BLaER1 treated with 17β-estradiol and CSF1 and Interleukin-3, amounts not matched to agents 10 nM and 100 nM (cell line): ENCODE measurements at regions not wholly inside any gene's neighbourhood (a gene's known extent, or its start where the extent isn't known, plus 50 kb on each side); places are given as distances from the start of the nearest gene placed in this dataset.

ENCODE experiments used
- H3K27ac ChIP-seq, 11 experiments: shearing (Covaris generic); formaldehyde crosslinking; 2 replicates each; pipeline ENCODE4 v1.8.1; 2022
- H3K27me3 ChIP-seq, 11 experiments: shearing (Covaris generic); formaldehyde crosslinking; 2 replicates each; pipeline ENCODE4 v1.8.1; 2022
- H3K36me3 ChIP-seq, 11 experiments: shearing (Covaris generic); formaldehyde crosslinking; 2 replicates each; pipeline ENCODE4 v1.8.1; 2022
- H3K4me1 ChIP-seq, 10 experiments: shearing (Covaris generic); formaldehyde crosslinking; 2 replicates each; pipeline ENCODE4 v1.8.1; 2022
- H3K4me2 ChIP-seq, 11 experiments: shearing (Covaris generic); formaldehyde crosslinking; 2 replicates each; pipeline ENCODE4 v1.8.1; 2022
- H3K4me3 ChIP-seq, 10 experiments: shearing (Covaris generic); formaldehyde crosslinking; 2 replicates each; pipeline ENCODE4 v1.8.1; 2022
- H3K9ac ChIP-seq, 11 experiments: shearing (Covaris generic); formaldehyde crosslinking; 2 replicates each; pipeline ENCODE4 v1.8.1; 2022
- H3K9me3 ChIP-seq, 11 experiments: shearing (Covaris generic); formaldehyde crosslinking; replicated peaks in 1 of 11; 2 replicates each; pipeline ENCODE4 v1.8.1; 2022
- H4K20me1 ChIP-seq, 11 experiments: shearing (Covaris generic); formaldehyde crosslinking; 2 replicates each; pipeline ENCODE4 v1.8.1; 2022
- Cebpa-rat ChIP-seq, 11 experiments: shearing (Covaris generic); IDR thresholded peaks; 2 replicates each; pipeline ENCODE4 v1.8.1; 2022

DNA sequence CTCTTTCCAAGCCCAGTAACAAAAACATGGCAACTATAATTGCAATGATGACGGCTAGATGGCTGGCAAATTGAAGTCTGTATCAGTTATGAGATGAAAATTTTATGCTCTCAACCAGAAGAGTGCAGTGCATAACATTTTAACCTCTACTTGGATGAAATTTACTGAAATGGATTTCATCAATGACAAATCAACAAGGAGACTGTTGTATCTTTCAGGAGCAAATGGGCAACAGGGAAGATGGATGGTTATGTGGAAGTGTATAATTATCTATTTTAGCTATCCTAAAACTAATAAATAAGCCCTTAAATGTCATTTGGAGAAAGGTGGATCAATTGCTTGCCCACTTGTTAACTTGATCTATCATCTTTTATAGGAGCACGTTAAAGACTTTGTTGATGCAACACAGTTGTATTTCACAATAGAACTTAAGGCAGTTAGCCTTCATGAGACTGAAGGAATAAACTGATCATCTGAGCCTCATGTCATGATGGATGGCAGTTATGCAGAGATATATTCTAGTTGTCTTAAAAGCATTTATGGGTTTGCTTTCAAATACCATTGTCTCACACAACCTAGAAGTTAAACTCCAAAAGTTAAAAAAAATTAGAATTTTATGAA is 315.1 kb upstream of the TBC1D5 start:
- Histone ChIP-seq H3K9ac (no peak overlapping the region), H3K4me3 (no peak overlapping the region), H3K27me3 (no peaks in the 10 kb centered on the region), H3K9me3 (peaks cover 34 to 58% (median 51%) of the 10 kb centered on the region in 11 experiments), H3K4me2 (no peak overlapping the region), H4K20me1 (no peaks in the 10 kb centered on the region), H3K27ac (no peak overlapping the region), H3K36me3 (peaks cover 0 to 10% (median 0%) of the 10 kb centered on the region in 11 experiments; a peak in 5 of 22 replicates), H3K4me1 (peaks cover 0 to 6% (median 0%) of the 10 kb centered on the region in 10 experiments; a peak in 1 of 20 replicates)
- TF ChIP-seq Cebpa-rat (IDR thresholded peaks at IDR 0.05): no peak

DNA sequence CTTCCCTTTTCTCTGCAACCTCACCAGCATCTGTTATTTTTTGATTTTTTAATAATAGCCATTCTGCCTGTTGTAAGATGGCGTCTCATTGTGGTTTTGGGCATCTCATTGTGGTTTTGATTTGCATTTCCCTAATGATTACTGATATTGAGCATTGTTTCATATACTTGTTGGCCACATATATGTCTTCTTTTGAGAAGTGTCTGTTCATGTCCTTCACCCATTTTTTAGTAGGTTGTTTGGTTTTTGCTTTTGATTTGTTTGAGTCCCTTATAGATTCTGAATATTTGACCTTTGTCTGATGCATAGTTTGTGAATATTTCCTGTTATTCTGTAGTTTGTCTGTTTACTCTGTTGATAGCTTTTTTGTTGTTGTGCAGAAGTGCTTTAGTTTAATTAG is 312.2 kb upstream of the TBC1D5 start:
- Histone ChIP-seq H3K27me3 (no peaks in the 10 kb centered on the region), H3K4me3 (no peak overlapping the region), H3K36me3 (peaks cover 0 to 7% (median 0%) of the 10 kb centered on the region in 11 experiments; a peak in 3 of 22 replicates), H3K9ac (no peak overlapping the region), H3K27ac (no peak overlapping the region), H3K4me2 (no peak overlapping the region), H3K9me3 (peaks cover 34 to 53% (median 42%) of the 10 kb centered on the region in 11 experiments), H3K4me1 (peaks cover 0 to 6% (median 0%) of the 10 kb centered on the region in 10 experiments; a peak in 1 of 20 replicates), H4K20me1 (no peaks in the 10 kb centered on the region)
- TF ChIP-seq Cebpa-rat (IDR thresholded peaks at IDR 0.05): no peak

DNA sequence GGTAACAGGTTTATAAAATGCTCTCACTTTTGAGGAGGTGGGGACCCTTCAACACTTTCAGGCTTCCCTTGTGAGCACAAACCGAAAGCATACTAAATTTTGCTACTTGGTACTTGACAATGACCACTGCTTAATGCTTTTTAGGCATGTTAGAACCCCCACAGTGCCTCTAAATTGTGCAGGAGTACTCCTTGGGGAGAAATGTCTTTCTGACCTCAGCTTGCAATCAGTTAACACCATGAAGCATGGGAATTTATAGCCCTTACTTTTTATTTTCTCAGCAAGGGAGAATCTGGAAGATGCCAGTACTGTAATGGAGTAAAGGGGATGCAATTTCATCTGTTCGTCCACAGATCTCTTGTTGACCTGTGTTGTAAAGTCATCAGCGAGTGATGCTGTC is 308.9 kb upstream of the TBC1D5 start:
- H3K36me3 ChIP-seq: peaks cover 0 to 7% (median 0%) of the 10 kb centered on the region in 11 experiments; a peak in 3 of 22 replicates
- H4K20me1 ChIP-seq: no peaks in the 10 kb centered on the region
- H3K4me3 ChIP-seq: no peak overlapping the region
- no peak overlapping the region for H3K9ac ChIP-seq
- peaks cover 23 to 46% (median 32%) of the 10 kb centered on the region in 11 experiments for H3K9me3 ChIP-seq
- H3K4me1 ChIP-seq: peaks cover 8 to 15% (median 11%) of the 10 kb centered on the region in 10 experiments
- H3K27ac ChIP-seq: no peak overlapping the region
- H3K4me2 ChIP-seq: no peak overlapping the region
- no peaks in the 10 kb centered on the region for H3K27me3 ChIP-seq
- no peak for TF ChIP-seq Cebpa-rat (IDR thresholded peaks at IDR 0.05)

DNA sequence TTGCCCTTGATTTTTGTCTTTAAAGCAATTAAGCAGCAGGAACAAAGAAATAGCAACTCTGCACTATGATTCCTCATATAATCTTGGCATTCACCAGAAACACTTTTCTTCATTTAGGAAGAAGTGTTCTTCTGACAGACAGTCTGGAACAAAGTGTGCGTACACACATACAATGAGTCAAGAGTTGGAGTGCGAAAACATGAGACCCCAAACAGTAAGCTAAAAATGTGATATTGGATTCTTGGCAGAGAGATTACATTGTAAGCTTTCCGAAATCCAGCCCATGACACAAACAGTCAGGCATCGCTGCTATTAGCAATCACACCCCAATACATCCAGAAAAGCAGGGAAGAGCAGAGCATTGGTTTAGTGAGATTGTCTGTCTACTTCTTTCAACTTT is 306.7 kb upstream of the TBC1D5 start:
- Histone ChIP-seq H4K20me1 (no peaks in the 10 kb centered on the region), H3K27me3 (no peaks in the 10 kb centered on the region), H3K9ac (no peak overlapping the region), H3K4me2 (no peak overlapping the region), H3K36me3 (peaks cover 0 to 4% (median 0%) of the 10 kb centered on the region in 11 experiments; a peak in 1 of 22 replicates), H3K4me1 (peaks cover 10 to 17% (median 12%) of the 10 kb centered on the region in 10 experiments), H3K27ac (no peak overlapping the region), H3K9me3 (peaks cover under 1 to 24% (median 9%) of the 10 kb centered on the region in 11 experiments; a peak in 18 of 22 replicates), H3K4me3 (no peak overlapping the region)
- no peak for TF ChIP-seq Cebpa-rat (IDR thresholded peaks at IDR 0.05)

DNA sequence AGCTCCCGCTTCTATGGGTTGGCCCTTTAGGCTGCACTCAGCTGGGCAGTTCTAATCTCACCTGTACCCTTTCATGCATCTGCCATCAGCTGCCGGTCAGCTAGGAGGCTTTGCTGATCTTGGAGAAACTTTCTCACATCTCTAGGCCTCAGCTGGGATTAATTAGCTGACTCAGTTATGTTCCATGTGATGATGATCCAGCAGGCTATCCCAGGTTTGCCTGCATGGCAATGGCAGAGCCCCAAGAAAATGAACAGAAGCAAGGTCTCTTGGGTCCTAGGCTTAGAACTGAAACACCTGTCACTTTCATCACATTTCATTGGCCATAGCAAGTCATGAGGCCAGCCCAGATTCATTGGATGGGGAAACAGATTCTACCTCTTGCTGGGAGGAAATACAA is 304.6 kb upstream of the TBC1D5 start:
- H3K9me3 ChIP-seq: peaks cover 0 to 16% (median 0%) of the 10 kb centered on the region in 11 experiments; a peak in 8 of 22 replicates
- peak overlapping the region in 6 of 11 experiments; percentile 23 to 61 (median 42); a peak in 9 of 22 replicates for H3K27ac ChIP-seq
- no peak for TF ChIP-seq Cebpa-rat (IDR thresholded peaks at IDR 0.05)
- peak overlapping the region; percentile 31 to 73 (median 44) for H3K4me2 ChIP-seq
- peaks cover 0 to 5% (median 0%) of the 10 kb centered on the region in 11 experiments; a peak in 1 of 22 replicates for H3K36me3 ChIP-seq
- H3K27me3 ChIP-seq: no peaks in the 10 kb centered on the region
- H3K9ac ChIP-seq: no peak overlapping the region
- no peak overlapping the region for H3K4me3 ChIP-seq
- H3K4me1 ChIP-seq: peaks cover 10 to 17% (median 12%) of the 10 kb centered on the region in 10 experiments
- H4K20me1 ChIP-seq: no peaks in the 10 kb centered on the region

DNA sequence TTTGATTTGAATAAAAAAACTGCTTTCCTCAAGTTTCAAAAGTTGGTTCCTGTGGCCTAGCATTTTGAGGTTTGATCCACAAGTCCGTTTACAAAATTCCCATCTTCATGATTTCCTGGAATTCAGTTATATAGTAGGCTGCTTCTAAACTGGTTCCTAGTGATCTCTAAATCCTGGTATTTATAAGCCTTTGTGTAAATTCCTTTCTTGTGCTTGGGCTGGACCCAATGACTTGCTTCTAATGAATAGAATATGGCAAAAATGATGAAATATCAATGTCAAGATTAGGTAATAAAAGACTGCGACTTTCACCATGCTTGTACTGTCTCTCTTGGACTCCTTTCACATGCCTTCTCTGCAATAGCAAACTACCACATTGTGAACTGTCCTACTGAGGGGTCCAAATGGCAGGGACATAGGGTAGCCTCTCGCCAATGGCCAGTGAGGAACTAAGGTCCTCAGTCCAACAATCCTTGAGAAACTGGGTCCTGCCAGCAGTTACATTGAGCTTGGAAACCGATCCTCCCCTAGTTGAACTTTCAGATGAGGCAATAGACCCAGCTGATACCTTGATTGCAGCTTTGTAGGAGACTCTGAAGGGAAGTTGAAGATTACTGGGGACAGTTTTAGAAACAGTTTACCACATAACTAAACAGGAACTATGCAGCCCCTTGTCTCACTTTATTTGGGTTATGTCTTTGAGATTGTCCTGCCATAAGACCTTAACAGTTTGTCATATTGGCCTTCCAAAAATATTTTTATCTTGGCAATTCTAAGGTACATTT is 303.9 kb upstream of the TBC1D5 start:
- H3K9ac ChIP-seq: no peak overlapping the region
- peaks cover 10 to 17% (median 12%) of the 10 kb centered on the region in 10 experiments for H3K4me1 ChIP-seq
- peaks cover 0 to 9% (median 0%) of the 10 kb centered on the region in 11 experiments; a peak in 3 of 22 replicates for H3K36me3 ChIP-seq
- H3K9me3 ChIP-seq: peaks cover 0 to 21% (median 4%) of the 10 kb centered on the region in 11 experiments; a peak in 11 of 22 replicates
- no peaks in the 10 kb centered on the region for H3K27me3 ChIP-seq
- H3K4me2 ChIP-seq: peak overlapping the region; percentile 31 to 73 (median 44)
- H3K27ac ChIP-seq: peak overlapping the region in 7 of 11 experiments; percentile 17 to 61 (median 41); a peak in 10 of 22 replicates
- H3K4me3 ChIP-seq: no peak overlapping the region
- TF ChIP-seq Cebpa-rat (IDR thresholded peaks at IDR 0.05): peak in 2 of 11 experiments; percentile 11 to 58; a peak in 3 of 22 replicates
- no peaks in the 10 kb centered on the region for H4K20me1 ChIP-seq

DNA sequence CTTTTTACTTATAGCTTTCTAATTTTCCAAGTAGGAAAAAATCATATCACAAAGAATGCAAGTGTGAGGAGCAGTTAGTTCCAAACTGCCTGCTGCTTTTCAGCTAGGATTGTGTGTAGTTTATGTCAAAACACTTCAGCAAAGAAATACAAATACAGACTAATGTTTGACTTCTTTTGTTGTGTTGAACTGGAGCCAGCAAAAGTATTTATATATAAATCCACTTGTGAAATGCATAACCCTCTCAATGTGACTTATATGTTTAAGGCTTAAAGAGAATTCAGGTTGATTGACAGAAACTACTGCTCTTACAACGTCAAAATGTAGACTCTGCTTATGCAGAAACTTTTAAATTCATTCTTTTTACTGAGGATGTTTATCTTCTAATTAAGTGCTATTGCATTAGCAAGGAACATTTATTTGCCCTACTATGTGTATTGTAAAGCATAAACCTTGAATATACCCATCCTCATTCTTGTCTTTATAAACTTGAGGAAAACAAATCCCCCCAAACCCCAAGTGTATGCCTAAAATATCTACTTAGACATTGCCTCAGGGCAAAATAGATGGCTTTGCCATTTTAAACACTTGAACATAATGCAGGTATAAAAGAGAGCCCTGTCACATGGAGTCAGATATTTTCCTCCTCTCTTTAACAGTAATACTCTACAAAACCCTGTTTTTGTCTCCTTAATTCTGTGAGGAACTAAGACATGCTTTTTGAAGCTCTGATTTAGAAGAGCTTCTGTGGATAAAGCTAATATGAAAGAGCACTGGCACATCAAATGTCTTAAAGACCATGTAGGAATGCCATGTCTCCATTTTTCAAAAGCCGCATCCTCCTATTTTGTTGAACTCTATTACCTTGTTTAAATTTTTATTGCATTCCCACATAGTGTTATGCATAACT is 302.8 kb upstream of the TBC1D5 start:
- no peak for TF ChIP-seq Cebpa-rat (IDR thresholded peaks at IDR 0.05)
- peak overlapping the region in 1 of 11 experiments; percentile 73; a peak in 1 of 22 replicates for H3K4me2 ChIP-seq
- no peak overlapping the region for H3K4me3 ChIP-seq
- H3K27ac ChIP-seq: 0 out of 22 replicates have a peak overlapping the region, but pooled peaks of 1 of the 11 experiments have one; percentile 41
- peaks cover 10 to 17% (median 12%) of the 10 kb centered on the region in 10 experiments for H3K4me1 ChIP-seq
- peaks cover 0 to 20% (median 0%) of the 10 kb centered on the region in 11 experiments; a peak in 5 of 22 replicates for H3K36me3 ChIP-seq
- H3K27me3 ChIP-seq: no peaks in the 10 kb centered on the region
- H4K20me1 ChIP-seq: no peaks in the 10 kb centered on the region
- peaks cover 8 to 31% (median 15%) of the 10 kb centered on the region in 11 experiments; a peak in 21 of 22 replicates for H3K9me3 ChIP-seq
- no peak overlapping the region for H3K9ac ChIP-seq

DNA sequence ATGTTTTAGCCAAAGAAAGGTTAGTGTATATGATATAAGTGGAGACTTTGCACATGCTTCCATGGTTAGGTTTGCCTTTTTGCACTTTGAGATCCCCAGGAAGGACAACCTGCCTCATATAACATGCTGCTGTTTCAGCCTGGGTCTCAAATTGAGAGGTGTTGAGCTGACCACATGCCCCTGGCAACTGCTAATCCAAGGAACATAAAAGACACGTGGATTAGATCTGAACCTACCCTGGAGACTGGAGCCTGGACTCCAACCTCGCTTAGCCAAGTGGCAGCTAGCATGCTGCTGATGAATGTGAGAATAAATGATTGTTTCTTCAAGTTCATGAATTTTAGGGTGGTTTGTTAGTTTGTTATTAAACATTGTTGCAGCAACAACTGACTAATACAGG is 301.8 kb upstream of the TBC1D5 start:
- TF ChIP-seq Cebpa-rat (IDR thresholded peaks at IDR 0.05): no peak
- peaks cover 10 to 17% (median 12%) of the 10 kb centered on the region in 10 experiments for H3K4me1 ChIP-seq

More for the DNA sequence above, 301.8 kb upstream of the TBC1D5 start:
- Histone ChIP-seq H3K4me2 (no peak overlapping the region), H3K36me3 (peaks cover 0 to 20% (median 0%) of the 10 kb centered on the region in 11 experiments; a peak in 5 of 22 replicates), H3K4me3 (no peak overlapping the region), H3K27ac (no peak overlapping the region), H3K9me3 (peaks cover 8 to 37% (median 22%) of the 10 kb centered on the region in 11 experiments; a peak in 21 of 22 replicates), H3K27me3 (no peaks in the 10 kb centered on the region), H4K20me1 (no peaks in the 10 kb centered on the region), H3K9ac (no peak overlapping the region)
